Pancreas (tissue), 10 donors: ENCODE measurements at regions not wholly inside any gene's neighbourhood (a gene's known extent, or its start where the extent isn't known, plus 50 kb on each side); places are given as distances from the start of the nearest gene placed in this dataset.
"Not testable (repeated sequence)": the region's sequence is repeated elsewhere in the genome, so short reads cannot be mapped to it uniquely, and the experiment has no call there.

ENCODE experiments used
- ATAC-seq, 4 donors: fragments of 200-7000 bp; cut with Tn5 transposase; one replicate each; pipeline versions ENCODE4 v1.8.0 to v1.9.1; 2020; ENCODE audit warnings: mild to moderate bottlenecking in 4 of 4, moderate library complexity in 4 of 4
- DNase-seq, 6 donors: peaks; one replicate each; pipeline ENCODE4 v3.0.0-alpha.2; 2020
- FAIRE-seq: peaks from 2 replicates; lab custom pipeline; 2012; peaks lifted over from hg19 to GRCh38; lab: Jason Lieb, UNC
- H3K27ac ChIP-seq, 4 donors: fragments of 200-600 bp; sonication (generic); 1 replicate in 3 of 4; 2 replicates in 1 of 4; pipeline versions ENCODE4 v1.5.0 to v1.8.0; 2020
- H3K27me3 ChIP-seq, 4 donors: fragments of 200-600 bp; one replicate each; pipeline ENCODE4 v1.8.0; 2021
- H3K36me3 ChIP-seq, 3 donors: fragments of 200-600 bp; sonication (generic) in 1 of 3; one replicate each; pipeline versions ENCODE4 v1.5.0 to v1.8.0; 2020 to 2021
- H3K4me1 ChIP-seq, 3 donors: fragments of 200-600 bp; one replicate each; pipeline ENCODE4 v1.8.0; 2021
- H3K4me3 ChIP-seq, 4 donors: fragments of 200-600 bp; sonication (generic) in 2 of 4; one replicate each; pipeline versions ENCODE4 v1.5.0 to v1.8.0; 2020 to 2021
- H3K9me3 ChIP-seq, 4 donors: fragments of 200-600 bp; one replicate each; pipeline ENCODE4 v1.8.0; 2021
- CTCF ChIP-seq, 4 donors: fragments of 200-600 bp; sonication (generic) in 3 of 4; IDR thresholded peaks; one replicate each; pipeline versions ENCODE4 v1.5.0 to v1.8.0; 2021; ENCODE audit warnings: antibody characterized with exemption in 4 of 4
- WGBS, 2 donors: extraction: QIAGEN DNeasy Blood & Tissue Kit; methylation state at CpG; one replicate each; pipeline ENCODE4 v1.1.7; 2013; 5-methylcytosine and 5-hydroxymethylcytosine counted together
- intact Hi-C, 3 donors: fragments of 100-400 bp; cut with DNase I; formaldehyde crosslinking; loops; one replicate each; pipeline versions ENCODE4 v1.11.1 to v1.14.2; 2022
- donor health status: healthy with polysubstance abuse.
- donor health status: DM: no; HTN: no; CAD: no; lungs with moderate emphysema.
- donor health status: DM: no; HTN: no; CAD: no.
- donor health status: control.
- donor health status: control.
- donor health status: Bipolar disorder and iron deficiency.
- donor health status: DM: yes; HTN: yes; CAD: no.
- donor health status: DM: no; HTN: no; CAD: no.
- donor health status: DM: no; HTN: no; CAD: no.
- donor health status: DM: yes; HTN: yes; CAD: no.

- intact Hi-C loops = no loop called here
- Histone ChIP-seq H3K27ac (no peak overlapping the region), H3K27me3 (no peaks in the 10 kb centered on the region), H3K4me1 (no peaks in the 10 kb centered on the region), H3K9me3 (no peaks in the 10 kb centered on the region), H3K4me3 (no peak overlapping the region), H3K36me3 (peaks cover 0 to 15% (median 0%) of the 10 kb centered on the region in 3 donors)
- TF ChIP-seq CTCF (IDR thresholded peaks at IDR 0.05) = no peak
- DNase-seq (no peak), FAIRE-seq (no peak), ATAC-seq (no peak)
- 99 to 100% methylated on average over 6 of the region's 6 CpGs for WGBS, 2 donors
Observed at GRCh38 chr7:149580328-149580727, 82.7 kb upstream of the ZNF746 start.

GRCh38 chr7:149579365-149579764, 81.8 kb upstream of the ZNF746 start:
- H3K4me1 ChIP-seq, intact Hi-C loops, ATAC-seq, H3K27me3 ChIP-seq, FAIRE-seq, H3K9me3 ChIP-seq, H3K27ac ChIP-seq, H3K4me3 ChIP-seq, DNase-seq: not testable (repeated sequence)
- whole genome bisulfite sequencing, 2 donors = 99% methylated on average over 19 of the region's 19 CpGs
- H3K36me3 ChIP-seq = peaks cover 0 to 15% (median 0%) of the 10 kb centered on the region in 3 donors

- ATAC-seq, FAIRE-seq, H3K4me3 ChIP-seq, DNase-seq, H3K27me3 ChIP-seq, H3K36me3 ChIP-seq, H3K27ac ChIP-seq, intact Hi-C loops, H3K9me3 ChIP-seq, H3K4me1 ChIP-seq: not testable (repeated sequence)
- 94% methylated on average over 2 of the region's 2 CpGs for WGBS, 2 donors
Observed at GRCh38 chr7:149574428-149574827, 76.8 kb upstream of the ZNF746 start.

GRCh38 chr7:149573519-149573918, 75.9 kb upstream of the ZNF746 start:
- FAIRE-seq = no peak
- Histone ChIP-seq H3K4me1 (no peaks in the 10 kb centered on the region), H3K27ac (no peak overlapping the region), H3K9me3 (peaks cover 0 to 3% (median 1%) of the 10 kb centered on the region in 4 donors), H3K27me3 (no peaks in the 10 kb centered on the region), H3K36me3 (no peaks in the 10 kb centered on the region), H3K4me3 (no peak overlapping the region)
- WGBS, 2 donors = 96 to 100% methylated on average over 3 of the region's 3 CpGs
- TF ChIP-seq CTCF (IDR thresholded peaks at IDR 0.05) = no peak
- no peak for DNase-seq
- intact Hi-C loops = no loop called here
- no peak for ATAC-seq

GRCh38 chr7:149572920-149573319, 75.3 kb upstream of the ZNF746 start:
- DNase-seq, FAIRE-seq, intact Hi-C loops, H3K4me1 ChIP-seq, H3K4me3 ChIP-seq, H3K27ac ChIP-seq, H3K9me3 ChIP-seq, H3K36me3 ChIP-seq, ATAC-seq, H3K27me3 ChIP-seq: not testable (repeated sequence)
- 96 to 98% methylated on average over 8 of the region's 8 CpGs for WGBS, 2 donors

- no peak for TF ChIP-seq CTCF (IDR thresholded peaks at IDR 0.05)
- Histone ChIP-seq H3K27me3 (no peaks in the 10 kb centered on the region), H3K9me3 (peaks cover 0 to 3% (median 1%) of the 10 kb centered on the region in 4 donors), H3K36me3 (no peaks in the 10 kb centered on the region), H3K4me1 (no peaks in the 10 kb centered on the region), H3K4me3 (no peak overlapping the region), H3K27ac (no peak overlapping the region)
- FAIRE-seq (no peak), ATAC-seq (no peak), DNase-seq (no peak)
- WGBS, 2 donors = 97 to 98% methylated on average over 11 of the region's 11 CpGs
- intact Hi-C loops = no loop called here
Observed at GRCh38 chr7:149570784-149571183, 73.2 kb upstream of the ZNF746 start.
